Neural cell (in vitro differentiated cells): ENCODE measurements at regions not wholly inside any gene's neighbourhood (a gene's known extent, or its start where the extent isn't known, plus 50 kb on each side); places are given as distances from the start of the nearest gene placed in this dataset.

Source experiments
- EZH2 ChIP-seq: fragments of 200-600, 300-800 bp; shearing (Covaris generic), sonication (generic); IDR thresholded peaks from 2 replicates; pipeline ENCODE4 v1.6.1; 2014; ENCODE audit warnings: antibody characterized with exemption, low read length, borderline replicate concordance, mild to moderate bottlenecking; ENCODE audit not compliant: insufficient read depth, poor library complexity, severe bottlenecking
- MXI1 ChIP-seq: fragments of 450-650 bp; conservative IDR thresholded peaks from 2 replicates; pipeline ENCODE4 v1.6.1; 2014; ENCODE audit warnings: antibody characterized with exemption, mild to moderate bottlenecking; ENCODE audit not compliant: poor library complexity, severe bottlenecking
- TAF1 ChIP-seq: IDR thresholded peaks from 2 replicates; pipeline ENCODE4 v1.6.1; 2012; ENCODE audit warnings: low read depth
- TF ChIP-seq, protein P1 (sequence below): fragments of 450-650 bp; IDR thresholded peaks from 2 replicates; pipeline ENCODE4 v1.5.1; 2014; ENCODE audit warnings: antibody characterized with exemption, mild to moderate bottlenecking, moderate library complexity; ENCODE audit not compliant: poor library complexity, severe bottlenecking

DNA sequence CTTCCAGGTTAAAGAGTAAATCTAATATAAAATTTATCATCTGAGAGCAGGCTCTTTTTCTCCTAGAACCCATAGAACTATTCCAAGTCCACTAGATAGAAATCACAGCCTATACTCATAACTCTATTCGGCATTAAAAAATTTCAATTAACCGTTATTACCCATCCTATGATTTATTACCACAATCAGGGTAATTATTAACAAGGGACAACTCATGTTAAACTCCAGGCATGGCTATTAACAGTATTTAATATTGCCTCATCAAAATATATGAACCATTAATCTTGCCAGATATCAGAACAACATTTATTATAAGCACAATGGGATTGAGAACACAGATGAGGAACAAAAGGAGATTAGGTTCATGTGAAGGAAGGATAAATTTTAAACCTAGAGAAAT lies 136.8 kb upstream of the RIOK3 start:
- TF ChIP-seq MXI1 (no peak), EZH2 (no peak), TAF1 (no peak)
- TF ChIP-seq, protein P1, sequence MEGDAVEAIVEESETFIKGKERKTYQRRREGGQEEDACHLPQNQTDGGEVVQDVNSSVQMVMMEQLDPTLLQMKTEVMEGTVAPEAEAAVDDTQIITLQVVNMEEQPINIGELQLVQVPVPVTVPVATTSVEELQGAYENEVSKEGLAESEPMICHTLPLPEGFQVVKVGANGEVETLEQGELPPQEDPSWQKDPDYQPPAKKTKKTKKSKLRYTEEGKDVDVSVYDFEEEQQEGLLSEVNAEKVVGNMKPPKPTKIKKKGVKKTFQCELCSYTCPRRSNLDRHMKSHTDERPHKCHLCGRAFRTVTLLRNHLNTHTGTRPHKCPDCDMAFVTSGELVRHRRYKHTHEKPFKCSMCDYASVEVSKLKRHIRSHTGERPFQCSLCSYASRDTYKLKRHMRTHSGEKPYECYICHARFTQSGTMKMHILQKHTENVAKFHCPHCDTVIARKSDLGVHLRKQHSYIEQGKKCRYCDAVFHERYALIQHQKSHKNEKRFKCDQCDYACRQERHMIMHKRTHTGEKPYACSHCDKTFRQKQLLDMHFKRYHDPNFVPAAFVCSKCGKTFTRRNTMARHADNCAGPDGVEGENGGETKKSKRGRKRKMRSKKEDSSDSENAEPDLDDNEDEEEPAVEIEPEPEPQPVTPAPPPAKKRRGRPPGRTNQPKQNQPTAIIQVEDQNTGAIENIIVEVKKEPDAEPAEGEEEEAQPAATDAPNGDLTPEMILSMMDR, result no peak
